RPMI7951 (cell line): ENCODE measurements at regions not wholly inside any gene's neighbourhood (a gene's known extent, or its start where the extent isn't known, plus 50 kb on each side); places are given as distances from the start of the nearest gene placed in this dataset.
"Not testable (repeated sequence)": the region's sequence is repeated elsewhere in the genome, so short reads cannot be mapped to it uniquely, and the experiment has no call there.

ENCODE experiments used
- DNase-seq: peaks from one replicate; pipeline ENCODE4 v3.0.0-alpha.2; 2012; ENCODE audit warnings: low read depth

GRCh38 chrX:117843749-117844148 is 272.9 kb downstream of the KLHL13 start:
- DNase-seq, result no peak

DNA sequence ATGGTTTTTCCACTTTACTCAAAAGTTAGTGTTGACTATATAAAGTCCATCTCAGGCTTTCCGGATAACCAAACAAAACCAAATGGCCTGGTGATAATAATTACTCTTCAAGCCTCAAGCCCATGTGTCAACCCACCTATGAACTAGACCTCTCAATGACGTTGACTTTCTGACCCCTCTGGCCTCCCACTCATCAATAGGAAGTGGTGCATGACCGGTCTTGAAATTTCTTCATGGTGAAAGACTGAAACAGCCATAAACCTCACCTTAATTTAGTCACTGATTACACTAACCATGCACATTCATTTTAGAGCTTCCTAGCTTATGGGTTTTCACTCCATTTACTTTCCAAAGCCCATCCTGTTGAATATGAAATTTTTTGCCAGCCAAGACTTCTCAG is 276.0 kb downstream of the KLHL13 start:
- no peak for DNase-seq

GRCh38 chrX:117839544-117839943 is 277.1 kb downstream of the KLHL13 start:
- no peak for DNase-seq

GRCh38 chrX:117838581-117839331 is 277.9 kb downstream of the KLHL13 start:
- no peak for DNase-seq

DNA sequence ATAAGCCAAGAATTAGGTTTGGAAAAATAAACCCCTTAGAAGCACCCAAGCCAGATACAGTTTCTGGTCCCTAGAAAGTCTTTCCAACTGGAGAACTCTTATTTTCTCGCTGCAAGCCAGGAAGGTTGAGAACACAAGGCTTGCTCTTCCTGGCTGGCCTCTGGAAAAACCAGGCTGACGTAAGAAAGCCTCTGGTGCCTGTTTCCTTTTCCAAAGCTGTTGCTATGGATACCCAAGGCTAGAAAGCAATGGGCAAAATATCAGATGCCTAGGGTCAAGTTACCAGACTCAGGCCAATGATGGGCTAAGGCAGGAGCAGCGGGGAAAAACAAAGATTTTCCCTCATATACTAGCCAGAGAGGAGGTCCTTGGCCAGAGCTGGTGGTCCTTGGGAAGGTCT is 281.6 kb downstream of the KLHL13 start:
- DNase-seq, result no peak

GRCh38 chrX:117834076-117834475 is 282.5 kb downstream of the KLHL13 start:
- DNase-seq, result no peak

GRCh38 chrX:117821472-117821871 is 295.1 kb downstream of the KLHL13 start:
- not testable (repeated sequence) for DNase-seq

DNA sequence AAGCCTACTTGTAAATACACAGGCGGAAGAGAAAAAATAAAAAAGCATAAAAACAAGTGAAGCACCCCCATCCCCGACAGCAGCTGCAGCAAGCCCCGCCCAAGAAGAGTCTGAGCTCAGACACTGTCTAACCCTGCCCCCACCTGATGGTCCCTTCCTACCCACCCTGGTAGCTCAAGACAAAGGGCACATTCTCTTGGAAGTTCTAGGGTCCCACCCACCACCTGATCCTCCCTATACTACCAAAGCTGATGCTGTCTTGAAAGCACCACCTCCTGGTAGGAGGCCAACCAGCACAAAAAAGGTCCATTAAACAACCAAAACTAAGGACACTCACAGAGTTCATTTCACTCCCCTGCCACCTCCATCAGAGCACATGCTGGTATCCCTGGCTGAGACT is 308.2 kb downstream of the KLHL13 start:
- no peak for DNase-seq

GRCh38 chrX:117803463-117803862 is 313.1 kb downstream of the KLHL13 start:
- DNase-seq, result no peak

GRCh38 chrX:117788339-117788738 is 328.3 kb downstream of the KLHL13 start:
- no peak for DNase-seq

- DNase-seq, result no peak
Measured at GRCh38 chrX:117771384-117771783, 345.2 kb downstream of the KLHL13 start.

GRCh38 chrX:117768861-117769604 is 347.6 kb downstream of the KLHL13 start:
- DNase-seq, result no peak

DNA sequence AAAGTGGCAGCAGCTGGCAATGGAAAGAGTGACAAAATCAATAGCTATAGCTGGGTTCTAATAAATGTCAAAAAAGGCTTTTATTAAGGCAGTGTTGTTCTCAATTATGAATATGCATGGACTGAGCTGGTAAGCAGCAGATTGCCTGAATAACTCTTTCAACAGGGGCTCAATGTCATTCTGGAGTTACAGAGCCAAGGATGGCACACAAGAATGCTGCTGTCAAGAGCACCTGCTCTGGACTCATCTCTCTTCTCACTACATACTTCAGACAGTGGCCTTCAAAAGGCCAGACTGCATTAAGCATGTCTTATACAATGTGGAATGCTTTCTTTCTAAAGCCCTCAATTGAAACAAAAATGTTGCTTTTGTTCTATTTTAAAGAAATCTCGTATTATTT is 351.4 kb downstream of the KLHL13 start:
- no peak for DNase-seq

- no peak for DNase-seq
Measured at GRCh38 chrX:117752745-117753144, 363.9 kb downstream of the KLHL13 start.

DNA sequence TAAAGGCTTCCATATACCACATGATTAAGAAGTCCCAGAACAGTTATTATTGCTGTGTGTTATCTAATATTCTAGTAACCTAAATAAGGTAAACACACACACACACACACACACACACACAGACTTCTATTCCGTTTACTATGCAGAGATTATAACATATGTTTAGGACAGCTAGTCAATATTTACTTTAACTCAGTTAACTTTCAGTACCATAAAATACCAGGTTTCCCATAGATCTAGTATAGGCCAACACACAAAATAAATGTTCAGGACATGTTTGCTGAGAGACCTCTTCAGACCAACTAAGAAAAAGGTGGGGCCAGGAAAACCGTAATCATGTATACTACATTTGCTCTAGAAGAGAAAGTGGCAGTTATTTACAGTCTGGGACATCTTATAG is 365.5 kb downstream of the KLHL13 start:
- no peak for DNase-seq

GRCh38 chrX:117744958-117745357 is 371.7 kb downstream of the KLHL13 start:
- DNase-seq, result no peak

GRCh38 chrX:117743469-117744251 is 372.9 kb downstream of the KLHL13 start:
- DNase-seq, result no peak

DNA sequence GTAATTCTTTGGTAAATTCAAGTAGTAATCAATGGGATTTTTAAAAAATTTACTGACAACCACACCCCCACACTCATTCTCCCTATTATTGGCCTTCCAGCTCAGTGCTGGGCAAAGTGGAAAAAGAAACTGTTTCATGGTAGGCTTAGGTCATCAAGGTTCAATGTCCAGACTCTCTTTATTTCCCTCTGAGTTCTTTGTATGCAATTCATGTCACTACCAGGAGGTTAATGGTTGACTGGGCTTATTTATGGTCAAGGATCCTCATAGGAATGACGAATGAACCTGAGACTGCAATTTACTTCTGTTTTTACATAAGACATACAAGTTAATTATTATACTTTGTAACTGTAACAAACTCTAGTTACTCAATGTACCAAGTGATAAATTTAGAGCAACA is 403.2 kb downstream of the KLHL13 start:
- DNase-seq, result no peak

DNA sequence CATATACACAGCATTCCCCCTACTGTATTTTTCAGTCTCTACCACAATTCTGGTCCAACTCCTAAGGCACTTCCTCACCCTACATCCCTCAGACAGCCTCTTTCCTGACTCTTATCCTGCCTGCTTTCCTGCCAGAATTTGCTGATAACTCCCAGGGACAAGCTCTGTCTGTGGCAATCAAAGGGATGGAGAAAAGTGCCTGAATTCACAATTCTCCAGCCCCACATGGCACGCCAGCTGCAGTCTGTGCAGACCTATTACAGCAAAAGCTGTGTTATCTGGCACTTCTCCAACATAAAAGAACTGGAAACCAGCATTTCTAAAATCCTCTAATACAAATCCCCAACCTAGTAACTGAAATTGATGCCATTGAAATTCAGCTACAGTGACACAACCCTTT is 404.8 kb downstream of the KLHL13 start:
- no peak for DNase-seq

DNA sequence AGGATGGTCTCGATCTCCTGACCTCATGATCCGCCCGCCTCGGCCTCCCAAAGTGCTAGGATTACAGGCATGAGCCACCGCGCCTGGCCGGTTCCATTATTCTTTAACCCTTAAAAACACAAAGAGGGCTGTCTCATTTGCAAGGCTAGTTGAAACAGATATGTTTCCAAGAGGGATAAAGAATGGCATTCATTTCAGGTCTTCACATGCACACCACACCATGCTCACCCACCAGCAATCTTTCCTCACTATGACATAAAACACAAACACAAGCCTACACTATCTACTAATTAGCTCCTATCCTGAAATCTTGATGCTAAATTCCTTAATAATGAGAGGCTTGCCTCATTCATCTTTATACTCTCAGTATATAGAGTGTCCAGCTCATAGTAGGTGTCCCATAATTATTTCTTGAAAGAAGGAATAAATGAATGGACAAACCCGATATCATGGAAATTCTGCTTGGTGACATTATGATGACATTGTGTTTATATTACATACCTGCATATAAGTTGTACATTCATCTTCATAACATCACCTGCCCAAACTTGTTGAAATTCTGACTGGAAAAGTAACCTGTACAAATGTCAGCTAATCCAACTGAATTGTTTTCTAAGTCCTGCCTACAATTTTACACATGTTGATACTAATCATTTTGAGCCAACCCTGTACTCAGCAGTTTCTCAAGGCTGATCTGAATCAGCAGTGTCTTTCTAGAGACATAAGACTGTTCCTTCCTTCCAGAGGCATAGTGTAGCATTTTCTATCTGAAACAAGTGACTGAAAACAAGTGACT is 408.5 kb downstream of the KLHL13 start:
- DNase-seq, result no peak

GRCh38 chrX:117701050-117701449 is 415.6 kb downstream of the KLHL13 start:
- no peak for DNase-seq

DNA sequence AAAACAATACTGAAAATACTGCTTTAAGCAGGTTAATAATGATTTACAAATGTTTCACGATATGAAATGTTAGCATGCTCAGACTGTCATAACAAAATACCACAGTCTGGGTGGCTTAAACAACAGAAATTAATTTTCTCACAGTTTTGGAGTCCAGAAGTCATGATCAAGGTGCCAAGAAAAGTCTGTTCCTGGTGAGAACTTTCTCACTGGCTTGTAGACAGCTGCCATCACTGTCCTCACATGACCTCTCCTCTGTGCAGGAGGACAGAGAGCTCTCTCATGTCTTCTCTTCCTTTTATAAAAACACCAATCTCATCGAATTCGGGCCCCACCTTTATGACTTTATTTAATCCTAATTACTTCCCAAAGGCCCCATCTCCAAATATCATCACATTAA is 426.7 kb downstream of the KLHL13 start:
- DNase-seq, result no peak
